Inflammatory macrophage (primary cell): ENCODE measurements at regions not wholly inside any gene's neighbourhood (a gene's known extent, or its start where the extent isn't known, plus 50 kb on each side); places are given as distances from the start of the nearest gene placed in this dataset.

Source experiments
- DNase-seq, 2 donors: peaks; one replicate each; pipeline ENCODE4 v3.0.0-alpha.2; 2020 to 2022

DNA sequence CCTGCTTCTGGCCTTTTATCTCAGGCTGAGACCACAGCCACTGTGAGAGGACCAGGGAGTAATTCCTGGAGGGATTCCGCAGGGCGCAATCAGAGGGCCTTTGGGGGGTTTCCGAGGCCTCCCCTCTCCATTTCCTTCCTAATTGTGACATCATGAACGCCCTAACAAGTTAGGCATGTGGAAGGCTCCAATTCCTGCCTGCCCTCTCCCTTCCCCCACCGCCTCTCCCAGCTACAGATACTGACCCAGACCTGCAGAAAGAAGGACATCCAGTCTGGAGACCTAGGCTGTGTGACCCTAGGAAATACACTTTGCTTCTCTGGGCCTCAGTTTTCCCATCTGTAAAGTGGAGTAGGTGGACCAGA, 637.9 kb downstream of the MED13L start:
- no peak for DNase-seq

DNA sequence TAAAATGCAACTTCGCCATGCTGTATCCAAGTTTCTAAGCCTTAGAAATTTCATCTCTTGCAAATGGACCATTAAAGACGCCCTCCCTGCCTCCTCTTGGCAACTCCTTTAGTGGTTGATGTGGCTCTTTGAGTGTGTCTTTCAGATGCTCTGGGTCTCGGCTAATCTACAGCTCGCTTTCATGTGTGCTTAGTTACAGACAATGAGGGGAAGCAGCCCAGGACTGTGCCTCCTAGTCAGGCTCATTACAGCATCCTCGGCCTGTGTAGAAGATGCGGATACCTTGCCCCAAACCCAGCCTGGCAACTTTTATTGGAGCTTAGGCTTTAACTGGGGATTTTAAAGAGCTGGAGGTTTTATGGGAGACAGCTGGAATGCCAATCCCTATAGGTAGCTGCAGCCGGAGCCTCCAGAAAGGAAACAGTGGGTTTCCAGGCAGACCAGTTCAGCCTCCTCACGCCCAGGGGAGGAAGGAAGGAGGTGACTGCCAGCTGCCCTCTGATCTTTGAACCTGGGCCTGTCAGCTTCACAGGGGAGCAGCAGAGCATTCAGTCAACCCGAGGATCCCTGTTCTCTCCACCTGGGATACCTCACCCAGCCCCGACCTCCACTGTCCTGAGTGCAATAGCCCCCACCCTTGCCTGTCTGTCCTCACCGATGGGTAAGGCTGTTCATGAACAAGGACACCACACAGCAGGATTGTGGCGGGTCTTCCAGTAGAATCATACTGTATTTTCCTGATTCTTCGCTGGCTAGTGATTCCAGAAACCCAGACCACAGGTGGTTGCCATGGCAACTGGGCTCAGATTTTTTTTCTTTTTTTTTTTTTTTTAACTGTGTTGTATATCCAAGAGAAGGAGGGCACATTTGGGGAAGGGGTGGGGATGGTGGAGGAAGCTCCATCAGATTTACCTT, 638.5 kb downstream of the MED13L start:
- no peak for DNase-seq

DNA sequence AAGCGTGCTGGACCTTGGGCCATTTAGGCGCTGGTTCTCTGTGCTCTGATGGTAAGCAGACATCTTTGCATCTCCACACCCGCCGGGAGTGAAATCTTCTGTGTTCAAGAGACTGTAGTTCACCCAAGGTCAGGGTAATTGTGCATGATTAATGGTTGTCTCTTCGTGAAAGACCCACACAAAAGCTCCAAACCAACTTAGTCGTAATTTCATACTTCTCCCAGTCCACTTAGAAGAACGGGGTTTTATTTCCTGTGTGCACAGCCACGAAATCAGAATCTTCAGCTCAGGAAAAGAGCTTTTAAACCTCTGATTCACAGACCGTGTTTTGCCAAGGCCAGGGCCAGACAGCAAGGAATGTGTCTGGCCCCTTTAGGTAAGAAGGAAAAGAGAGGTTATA, 640.9 kb downstream of the MED13L start:
- no peak for DNase-seq

DNA sequence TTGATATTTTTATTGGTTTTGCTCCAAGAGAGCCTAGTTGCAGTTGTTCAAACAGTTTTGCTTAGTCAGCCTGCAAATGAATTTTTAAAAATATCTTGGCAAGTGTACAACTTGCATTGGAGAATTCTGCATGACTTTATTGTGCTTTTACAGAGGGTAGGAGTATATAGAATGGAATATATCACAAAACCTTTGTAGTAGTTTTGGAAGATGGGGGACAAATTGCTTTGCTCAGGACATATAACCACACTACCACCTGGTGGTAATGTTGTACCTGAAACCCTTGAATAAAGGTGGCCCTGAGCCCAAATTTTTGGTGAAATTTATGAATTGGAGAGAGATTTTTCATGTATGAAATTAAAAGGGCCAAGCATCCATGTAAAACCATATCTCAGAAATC, 645.2 kb downstream of the MED13L start:
- DNase-seq = no peak

DNA sequence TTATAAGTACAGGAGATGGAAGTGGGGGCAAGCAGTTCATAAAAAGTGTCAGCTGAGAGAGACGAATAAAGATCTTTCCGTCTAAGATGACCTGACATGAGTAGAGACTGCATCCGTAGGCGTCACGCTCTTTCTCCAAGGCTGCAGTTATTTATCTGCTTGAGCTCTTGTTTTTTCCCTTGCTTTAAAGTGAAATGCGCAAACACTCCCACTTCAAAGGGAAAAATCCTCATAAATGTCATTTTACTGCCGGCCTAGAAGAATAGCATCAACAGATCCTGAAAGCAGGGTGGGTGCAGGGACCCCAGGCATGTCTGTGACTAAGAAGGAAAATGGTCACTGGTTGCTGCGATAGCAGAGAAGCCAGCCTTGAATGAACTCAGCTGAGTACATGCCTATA, 647.4 kb downstream of the MED13L start:
- no peak for DNase-seq

DNA sequence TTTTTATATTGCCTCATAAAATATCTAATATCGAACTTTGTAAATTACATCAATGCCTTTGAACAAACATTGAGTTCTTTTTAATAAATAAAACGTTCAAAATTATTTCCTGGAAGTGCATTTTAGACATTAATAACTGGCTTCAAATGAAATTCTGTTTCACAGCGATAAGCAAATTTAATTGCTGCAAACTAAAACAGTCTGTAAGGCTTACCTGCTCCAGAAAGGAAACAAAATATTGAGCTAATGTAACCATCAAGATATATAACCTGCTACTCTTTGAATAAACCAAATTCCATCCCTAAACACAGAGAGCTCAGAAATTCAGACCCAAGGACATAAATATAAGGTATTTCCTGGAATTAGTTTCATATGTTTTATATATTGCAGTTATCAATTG, 651.3 kb downstream of the MED13L start:
- no peak for DNase-seq

DNA sequence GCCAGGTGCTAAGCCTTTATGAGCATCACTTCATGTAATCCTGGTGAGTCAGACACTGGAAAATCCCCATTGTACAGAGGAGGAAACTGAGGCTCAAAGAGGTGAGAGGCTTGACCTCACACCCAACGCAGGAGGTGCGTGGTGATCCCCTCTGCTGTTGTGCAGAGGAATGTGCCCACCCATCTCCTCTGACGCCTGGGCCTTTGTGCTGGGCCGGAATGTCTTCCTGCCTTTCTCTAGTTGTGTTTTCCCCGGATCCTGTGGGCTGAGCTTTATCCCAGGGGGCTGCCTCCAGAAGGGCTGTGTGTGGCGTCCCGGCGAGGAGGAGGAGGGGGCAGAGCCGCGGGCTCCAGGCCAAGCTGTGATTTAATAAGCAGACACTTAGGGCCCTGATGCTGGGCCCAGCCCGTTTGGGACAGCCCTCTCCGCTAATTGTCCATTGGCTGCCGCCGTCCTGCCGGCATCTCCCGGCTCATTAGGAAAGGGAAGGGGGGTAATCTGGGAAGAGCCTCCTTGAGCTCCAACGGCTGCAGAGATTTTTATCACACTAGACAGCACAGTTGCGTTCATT, 653.6 kb downstream of the MED13L start:
- no peak for DNase-seq

DNA sequence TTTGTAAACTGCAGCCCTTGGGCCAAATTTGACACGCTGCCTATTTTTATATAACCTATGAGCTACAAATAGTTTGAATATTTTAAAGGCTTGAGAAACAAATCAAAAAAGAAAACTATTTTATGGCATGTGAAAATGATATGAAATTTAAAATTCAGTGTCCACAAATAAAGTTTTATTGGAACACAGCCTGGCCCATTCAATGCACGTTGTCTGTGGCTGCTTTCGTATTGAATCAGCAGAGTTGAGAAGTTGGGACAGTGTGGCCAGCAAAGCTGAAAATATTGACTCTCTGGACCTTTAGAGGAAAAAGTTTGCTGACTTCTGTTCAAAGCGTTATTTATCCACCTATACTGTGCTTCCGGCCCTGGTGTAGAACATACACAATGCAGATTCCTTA, 654.2 kb downstream of the MED13L start:
- no peak for DNase-seq

DNA sequence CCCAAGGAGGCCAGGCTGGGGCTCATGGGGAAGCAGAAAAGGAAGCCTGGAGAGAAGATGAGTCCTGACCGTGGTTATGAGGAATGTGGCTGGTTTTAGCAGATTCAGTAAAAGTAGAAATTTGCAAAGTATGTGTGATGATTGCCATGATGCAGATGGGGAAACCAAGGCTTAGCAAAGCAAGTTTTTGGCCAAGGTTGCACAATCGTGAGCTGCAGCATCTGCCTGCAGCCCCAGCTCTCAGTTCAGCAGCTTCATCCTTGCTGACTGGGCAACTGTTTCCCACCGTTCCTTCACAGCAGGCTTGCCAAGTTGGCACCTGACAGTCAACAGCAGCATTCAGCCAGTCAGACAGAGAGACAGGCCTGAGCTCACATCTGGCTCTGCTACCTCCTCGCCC, 656.7 kb downstream of the MED13L start:
- no peak for DNase-seq

DNA sequence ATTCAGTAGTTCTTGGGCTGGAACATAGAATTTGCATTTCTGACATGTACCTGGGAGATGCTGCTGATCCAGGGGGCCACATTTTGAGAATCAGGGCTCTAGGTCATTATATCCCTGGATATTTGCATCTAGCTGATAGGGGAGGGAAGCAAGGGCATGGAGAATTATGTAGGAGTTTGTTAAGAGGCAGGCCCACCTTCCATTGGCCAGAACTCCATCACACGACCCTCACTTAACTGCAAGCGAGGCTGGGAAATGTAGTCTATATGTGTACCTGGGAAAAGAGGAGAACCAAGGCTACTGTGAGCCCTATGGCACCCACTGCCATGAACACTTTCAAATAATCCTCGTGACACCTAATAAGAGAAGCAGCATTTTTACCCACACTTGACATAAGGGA, 657.6 kb downstream of the MED13L start:
- no peak for DNase-seq

DNA sequence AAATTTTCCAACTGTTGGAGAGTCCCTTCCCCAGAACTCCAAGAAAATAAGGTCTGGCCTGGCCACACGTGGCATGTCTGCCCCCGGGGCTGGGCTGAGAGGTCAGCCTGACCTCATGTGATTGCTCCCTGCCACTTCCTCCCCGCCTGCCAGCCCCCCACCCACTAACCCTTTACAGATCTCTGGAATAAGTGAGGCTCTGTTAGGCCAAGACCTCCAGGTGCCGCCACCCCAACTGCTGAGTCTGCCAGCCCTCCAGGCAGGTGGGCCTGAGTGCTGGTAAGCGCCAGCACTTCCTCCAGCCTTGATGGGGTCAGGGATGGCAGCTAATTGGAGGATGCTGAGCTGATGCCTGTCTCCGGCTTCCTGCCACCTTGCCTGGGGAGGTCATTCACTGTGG, 658.4 kb downstream of the MED13L start:
- no peak for DNase-seq

DNA sequence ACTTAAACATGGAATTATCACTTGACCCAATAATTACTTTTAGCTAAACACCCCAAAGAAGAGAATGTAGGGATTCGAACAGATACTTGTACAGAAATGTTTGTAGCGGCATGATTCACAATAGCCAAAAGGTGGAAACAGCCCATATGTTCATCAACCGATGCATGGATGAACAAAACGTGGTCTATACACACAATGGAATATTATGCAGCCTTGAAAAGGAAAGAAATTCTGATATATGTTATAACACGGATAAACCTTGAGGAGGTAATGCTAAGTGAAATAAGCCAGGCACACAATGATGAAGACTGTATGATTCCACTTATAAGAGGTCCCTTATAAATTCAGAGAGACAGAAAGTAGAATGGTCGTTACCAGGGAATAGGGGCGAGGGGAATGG, 659.4 kb downstream of the MED13L start:
- DNase-seq = no peak

DNA sequence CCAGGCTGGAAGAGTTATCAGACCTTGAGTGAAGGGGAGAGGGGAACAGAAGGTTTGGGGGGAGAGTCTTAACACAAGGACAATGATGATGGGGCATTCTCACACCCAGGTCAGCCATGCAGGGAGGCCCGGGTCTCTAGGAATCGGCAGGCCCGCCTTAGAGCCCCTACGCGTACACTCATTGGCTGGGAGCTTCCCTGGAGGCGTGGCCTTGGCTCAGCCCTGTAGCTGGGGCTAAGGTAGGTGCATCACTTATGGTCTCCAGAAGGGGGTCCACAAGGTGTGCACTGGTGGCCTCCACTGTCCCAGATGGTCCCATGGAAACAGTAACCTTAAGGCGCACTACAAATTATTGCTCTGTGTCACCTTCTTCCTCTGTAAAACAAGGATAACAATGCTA, 660.1 kb downstream of the MED13L start:
- no peak for DNase-seq

DNA sequence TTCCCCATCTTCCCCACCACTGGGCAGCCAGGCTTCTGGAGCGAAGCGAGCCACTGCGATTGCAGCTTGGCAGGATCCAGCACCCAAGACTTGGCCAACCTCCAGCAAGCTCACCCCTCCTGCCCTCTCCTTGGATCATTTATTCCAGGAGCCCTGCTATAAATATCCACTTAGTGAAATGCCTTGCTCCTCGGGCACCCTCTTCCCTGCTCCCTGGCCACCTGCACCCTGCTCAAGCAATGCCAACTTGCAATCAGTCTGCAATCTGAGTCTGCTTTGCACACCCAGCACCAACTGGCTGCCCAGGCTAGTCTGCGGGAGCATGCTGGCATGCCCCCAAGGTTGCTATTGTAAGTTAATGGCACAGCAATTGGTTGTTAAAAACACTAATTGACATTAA, 666.0 kb downstream of the MED13L start:
- DNase-seq = no peak

DNA sequence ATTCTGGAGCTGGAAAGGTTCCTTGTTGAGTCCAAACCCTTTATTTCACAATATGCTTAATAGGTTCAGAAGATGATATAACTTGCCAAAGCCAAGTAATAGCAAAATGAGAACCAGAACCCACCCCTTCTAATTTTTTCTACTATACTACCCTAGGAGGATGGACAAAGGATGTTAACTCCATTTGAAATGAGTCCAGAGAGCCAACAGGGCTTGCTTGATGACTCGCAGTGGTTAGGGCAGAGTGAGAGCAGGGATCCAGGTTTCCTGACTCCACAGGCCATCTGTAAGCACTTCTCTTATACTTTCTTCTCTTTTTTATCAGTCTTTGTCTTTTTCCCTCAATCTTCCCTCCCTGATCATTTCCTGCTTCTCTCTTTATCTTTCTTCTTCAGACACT, 668.1 kb downstream of the MED13L start:
- no peak for DNase-seq

DNA sequence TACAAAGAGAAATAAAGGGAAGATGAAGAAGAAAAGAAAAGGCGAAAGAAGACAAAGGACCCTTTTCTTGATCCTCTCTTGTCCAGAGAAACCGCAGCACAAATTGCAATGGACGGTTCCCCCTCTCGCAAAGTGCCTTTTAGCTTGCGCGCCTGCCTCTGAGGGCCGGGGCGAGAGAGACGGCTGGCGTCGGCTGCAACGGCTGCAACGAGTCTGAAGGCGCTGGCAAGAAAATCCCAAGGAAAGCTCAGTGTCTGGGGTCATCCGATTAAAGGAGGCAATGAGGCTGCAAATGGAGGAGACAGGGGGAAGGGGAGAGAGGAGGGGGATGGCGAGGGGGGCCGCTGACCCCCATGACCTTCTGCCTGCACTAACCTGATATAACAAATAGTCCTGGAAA, 671.5 kb downstream of the MED13L start:
- no peak for DNase-seq

DNA sequence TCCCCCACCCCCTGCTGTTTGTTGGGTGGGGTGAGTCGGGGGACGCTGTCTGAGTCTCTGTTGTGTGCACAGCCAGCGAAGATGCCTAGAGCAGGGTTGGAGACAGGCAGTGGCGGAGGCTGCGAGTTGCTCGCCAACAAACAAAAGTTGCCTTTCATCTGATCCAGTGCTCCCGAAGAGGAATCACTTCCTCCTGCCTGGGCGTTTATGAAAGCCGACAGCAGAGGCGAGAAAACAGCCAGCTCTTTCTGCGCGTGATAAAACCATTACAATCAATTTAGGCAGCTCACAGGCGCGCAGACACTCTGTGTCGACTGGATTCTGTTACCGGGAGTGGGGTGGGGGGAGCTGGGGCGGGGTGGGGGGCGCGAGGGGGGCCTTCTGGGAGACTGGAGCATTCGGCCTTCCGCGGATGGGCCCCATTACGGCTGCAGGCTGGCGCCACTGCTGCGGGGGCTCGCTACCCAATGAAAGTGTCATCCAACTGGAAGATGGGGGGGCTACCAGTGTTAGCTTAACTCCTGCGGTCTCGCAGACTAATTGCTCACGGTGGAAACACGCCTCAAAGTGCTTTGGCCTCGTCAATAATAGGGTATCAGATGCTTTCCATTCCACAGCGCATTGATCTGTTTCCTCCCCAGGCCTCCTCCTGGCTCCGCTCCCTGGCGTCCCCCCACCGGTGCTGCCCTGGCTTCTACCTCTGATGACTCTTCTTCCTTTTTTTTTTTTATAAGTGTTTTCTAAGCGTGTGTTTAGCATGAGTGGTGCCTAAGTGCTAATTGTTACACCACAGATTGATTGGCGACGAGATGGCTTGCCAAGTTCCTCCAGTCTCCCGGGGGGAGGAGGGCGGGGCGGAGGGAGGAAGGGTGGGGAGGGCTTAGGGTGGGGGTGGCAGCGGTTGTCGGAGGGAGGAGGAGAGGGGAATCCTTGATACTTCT, 678.4 kb downstream of the MED13L start:
- DNase-seq = no peak

DNA sequence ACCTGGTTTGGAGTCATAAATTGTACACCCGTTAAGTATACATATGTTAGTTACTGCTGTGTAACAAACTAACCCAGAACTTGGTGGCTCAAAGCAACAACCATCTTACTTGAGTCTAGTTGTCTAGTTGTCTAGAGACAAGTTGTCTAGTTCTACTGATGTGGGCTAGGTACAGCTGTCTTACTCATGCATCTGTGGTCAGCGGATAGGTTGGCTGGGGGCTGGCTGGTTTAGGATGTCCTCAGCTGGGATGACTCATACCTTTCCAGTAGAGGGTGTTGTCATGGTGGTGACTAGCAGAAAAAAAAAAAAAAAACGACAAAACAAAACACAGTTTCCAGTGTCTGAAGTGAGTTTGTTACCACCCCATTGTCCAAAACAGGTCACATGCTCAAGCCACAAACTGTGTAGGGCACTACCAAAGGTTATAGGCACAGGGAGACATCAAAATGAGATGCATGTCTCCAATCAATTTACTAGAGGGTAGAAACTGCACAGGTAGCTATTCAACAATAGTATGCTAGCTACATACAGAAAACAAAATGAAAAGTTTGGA, 680.3 kb downstream of the MED13L start:
- DNase-seq = no peak

DNA sequence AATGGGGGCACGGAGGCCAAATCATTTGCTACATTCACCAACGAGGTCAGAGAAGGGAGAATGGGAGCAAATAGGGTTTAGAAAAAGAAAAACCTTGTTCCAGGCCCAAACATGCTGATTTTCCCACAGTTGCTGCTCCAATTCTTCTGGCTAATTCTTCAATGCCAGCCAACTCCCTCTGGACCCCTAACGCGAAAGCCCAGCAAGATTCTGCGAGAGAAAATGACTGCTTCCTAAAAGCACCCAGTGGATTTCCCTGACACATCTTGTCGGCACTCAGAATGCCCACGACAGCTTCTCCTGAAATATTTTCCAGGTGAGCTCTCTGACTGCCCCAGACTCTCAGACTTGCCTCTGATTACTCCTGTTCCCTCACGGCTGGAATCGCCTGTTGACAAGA, 689.4 kb downstream of the MED13L start:
- DNase-seq = no peak

DNA sequence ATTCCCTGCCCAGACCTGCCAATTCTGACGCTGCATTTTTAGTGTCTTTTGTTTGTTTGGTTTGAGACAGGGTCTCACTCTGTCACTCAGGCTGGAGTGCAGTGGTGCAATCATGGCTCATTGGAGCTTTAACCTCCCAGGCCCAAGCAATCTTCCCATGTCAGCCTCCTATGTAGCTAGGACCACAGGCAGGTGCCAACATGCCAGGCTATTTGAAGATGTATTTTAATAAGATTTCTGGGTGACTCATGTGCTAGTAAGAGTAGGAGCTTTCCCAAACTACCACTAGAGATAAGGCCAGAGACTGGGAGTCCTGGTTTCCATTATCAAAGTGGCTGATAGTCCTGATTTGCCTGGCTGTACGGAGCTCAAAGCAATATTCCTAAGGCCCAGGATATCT, 693.3 kb downstream of the MED13L start:
- DNase-seq = no peak

DNA sequence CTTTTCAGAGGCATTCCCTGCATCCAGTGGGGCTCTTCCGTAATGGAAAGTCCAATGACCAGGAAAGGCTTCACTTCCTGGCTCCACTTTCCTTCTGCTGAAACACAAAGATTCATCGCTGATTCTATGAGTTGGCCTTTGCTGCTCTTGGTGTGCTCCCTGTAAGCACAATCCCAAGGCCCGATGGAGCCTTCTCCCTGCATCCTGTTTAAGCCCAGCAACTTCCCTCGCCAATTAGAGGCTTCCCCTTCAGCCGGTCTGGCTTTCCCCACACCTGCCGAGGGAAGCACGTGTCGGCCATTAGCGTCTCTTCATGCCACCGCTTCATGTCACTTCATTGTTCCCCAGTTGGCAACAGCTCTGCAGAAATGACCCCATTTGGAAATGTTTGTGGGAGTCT, 693.9 kb downstream of the MED13L start:
- DNase-seq = no peak

DNA sequence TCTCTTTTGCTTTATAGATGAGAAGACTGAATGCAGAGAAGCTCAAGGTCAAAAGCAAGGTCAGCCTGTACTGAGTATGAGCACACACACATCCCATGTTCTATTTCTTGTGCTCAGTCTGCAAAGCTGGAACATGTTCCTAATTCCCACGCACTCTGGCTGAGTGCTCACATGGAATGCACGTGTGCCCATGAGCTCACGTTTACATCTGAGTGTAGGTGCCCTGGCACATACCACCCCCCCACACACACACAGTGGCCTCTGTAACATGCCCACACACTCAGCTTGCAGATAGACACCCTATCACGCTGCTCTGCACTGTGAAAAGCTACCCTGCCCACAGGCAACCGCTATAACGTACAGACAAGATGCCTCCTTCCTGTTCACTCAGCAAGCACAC, 700.1 kb downstream of the MED13L start:
- DNase-seq = no peak

DNA sequence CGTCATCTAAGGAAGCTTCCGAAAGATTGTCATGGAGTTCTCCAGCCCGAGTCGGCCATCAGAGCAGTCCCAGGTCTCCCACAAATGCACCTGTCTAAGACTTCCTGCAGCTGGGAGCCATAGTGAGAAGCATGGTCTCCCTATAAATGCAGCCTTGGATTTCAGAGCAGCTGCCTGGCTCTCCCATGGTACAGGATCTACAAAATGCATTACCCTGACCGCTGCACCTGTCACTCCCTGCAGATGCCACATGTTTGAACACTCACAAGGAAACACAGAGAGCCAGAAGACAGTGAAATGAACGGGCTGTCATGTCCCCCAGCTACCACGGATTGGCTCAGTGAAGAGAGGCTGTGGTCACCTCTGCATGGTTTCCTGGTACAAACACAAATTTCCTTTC, 702.7 kb downstream of the MED13L start:
- no peak for DNase-seq
